AG04449 (cell line): ENCODE measurements at regions not wholly inside any gene's neighbourhood (a gene's known extent, or its start where the extent isn't known, plus 50 kb on each side); places are given as distances from the start of the nearest gene placed in this dataset.

Experiments
- CTCF ChIA-PET: fragments of 350-600 bp; formaldehyde crosslinking; extraction: SDS; loops from one replicate; lab custom pipeline; 2021; ENCODE audit warnings: antibody characterized with exemption; lab: Yijun Ruan, JAX
- POLR2A ChIA-PET: fragments of 400-600, 350-600 bp; formaldehyde crosslinking; extraction: SDS; loops from one replicate; lab custom pipeline; 2020; ENCODE audit warnings: antibody characterized with exemption, inconsistent platforms; lab: Yijun Ruan, JAX
- DNase-seq: peaks from one replicate; pipeline ENCODE4 v3.0.0-alpha.2; 2010; ENCODE audit warnings: low read depth, low spot score
- H3K4me3 ChIP-seq: 2 replicates; pipeline ENCODE4 v1.5.1; 2011; ENCODE audit warnings: low read depth, mild to moderate bottlenecking, control low read depth, low read length
- TF ChIP-seq, protein P1 (sequence below): IDR thresholded peaks from one replicate; pipeline ENCODE4 v1.5.1; 2011; ENCODE audit warnings: mild to moderate bottlenecking, moderate library complexity, low read length, control low read depth, inconsistent platforms; ENCODE audit not compliant: insufficient read depth; ENCODE audit errors: missing control alignments

DNA sequence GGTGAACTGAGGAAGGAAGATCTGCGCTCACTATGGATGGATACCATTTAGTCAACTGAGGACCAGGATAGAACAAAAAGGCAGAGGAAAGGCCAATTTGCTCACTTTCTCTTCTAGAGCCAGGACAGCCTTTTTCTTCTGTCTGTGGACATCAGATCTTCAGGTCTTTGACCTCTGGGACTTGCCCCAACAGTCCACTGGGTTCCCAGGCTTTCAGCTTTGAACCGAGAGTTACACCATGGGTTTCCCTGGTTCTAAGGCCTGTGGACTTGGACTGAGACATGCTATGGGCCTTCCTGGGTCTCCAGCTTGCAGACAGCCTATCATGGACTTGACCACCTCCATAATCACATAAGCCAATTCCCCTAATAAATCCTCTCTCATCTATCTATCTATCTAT, 232.0 kb downstream of the IPO8 start:
- TF ChIP-seq, protein P1, sequence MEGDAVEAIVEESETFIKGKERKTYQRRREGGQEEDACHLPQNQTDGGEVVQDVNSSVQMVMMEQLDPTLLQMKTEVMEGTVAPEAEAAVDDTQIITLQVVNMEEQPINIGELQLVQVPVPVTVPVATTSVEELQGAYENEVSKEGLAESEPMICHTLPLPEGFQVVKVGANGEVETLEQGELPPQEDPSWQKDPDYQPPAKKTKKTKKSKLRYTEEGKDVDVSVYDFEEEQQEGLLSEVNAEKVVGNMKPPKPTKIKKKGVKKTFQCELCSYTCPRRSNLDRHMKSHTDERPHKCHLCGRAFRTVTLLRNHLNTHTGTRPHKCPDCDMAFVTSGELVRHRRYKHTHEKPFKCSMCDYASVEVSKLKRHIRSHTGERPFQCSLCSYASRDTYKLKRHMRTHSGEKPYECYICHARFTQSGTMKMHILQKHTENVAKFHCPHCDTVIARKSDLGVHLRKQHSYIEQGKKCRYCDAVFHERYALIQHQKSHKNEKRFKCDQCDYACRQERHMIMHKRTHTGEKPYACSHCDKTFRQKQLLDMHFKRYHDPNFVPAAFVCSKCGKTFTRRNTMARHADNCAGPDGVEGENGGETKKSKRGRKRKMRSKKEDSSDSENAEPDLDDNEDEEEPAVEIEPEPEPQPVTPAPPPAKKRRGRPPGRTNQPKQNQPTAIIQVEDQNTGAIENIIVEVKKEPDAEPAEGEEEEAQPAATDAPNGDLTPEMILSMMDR, result no peak
- no peak overlapping the region for H3K4me3 ChIP-seq
- ChIA-PET POLR2A (no interaction called here), CTCF (no interaction called here)
- DNase-seq, result no peak

DNA sequence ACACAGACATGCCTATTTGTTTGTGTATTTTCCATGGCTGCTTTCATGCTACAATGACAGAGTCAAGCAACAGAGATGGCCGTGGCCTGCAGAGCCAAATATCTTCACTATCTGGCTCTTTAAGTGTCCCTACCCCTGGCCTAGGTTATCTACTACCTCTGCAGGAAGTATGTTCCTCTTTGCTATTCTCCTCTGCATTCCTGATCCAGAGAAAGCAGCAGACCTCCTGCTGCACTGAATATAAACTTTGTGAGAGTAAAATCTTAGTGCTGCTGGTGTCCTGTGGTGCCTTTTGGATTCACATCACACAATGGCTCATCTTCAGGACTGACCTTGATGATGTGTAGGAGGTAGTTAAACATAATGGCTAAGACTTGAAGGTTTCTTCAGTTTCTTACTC, 233.4 kb downstream of the IPO8 start:
- CTCF ChIA-PET, result no interaction called here
- POLR2A ChIA-PET, result no interaction called here

DNA sequence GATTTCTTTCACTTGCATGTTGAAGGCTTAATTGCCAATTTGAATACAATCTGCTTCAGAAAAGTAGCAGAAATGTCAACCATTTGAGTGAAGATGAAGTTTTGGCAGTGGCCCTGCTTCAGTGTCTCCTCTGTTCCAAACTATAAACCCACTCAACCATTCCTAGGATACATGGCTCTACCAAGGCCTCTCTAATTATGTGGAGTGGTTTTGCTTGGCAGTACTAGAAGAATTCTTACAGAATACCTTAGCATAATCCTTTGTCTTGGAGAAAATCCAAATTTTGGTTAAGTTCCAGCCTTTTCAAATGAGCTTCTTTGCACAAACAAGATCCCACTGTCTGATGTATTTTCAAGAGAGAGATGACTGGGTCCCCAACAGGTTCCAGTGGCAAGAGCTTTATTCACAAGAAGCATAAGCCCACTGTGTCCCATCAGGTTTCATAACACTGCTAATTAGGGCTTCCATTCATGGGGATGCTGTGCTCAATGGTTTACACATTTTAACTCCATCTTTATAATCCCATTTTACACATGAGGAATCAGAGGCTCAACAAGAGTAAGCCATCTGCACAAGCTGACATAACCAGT, 234.5 kb downstream of the IPO8 start:
- POLR2A ChIA-PET, result no interaction called here
- no peak for DNase-seq
- CTCF ChIA-PET, result no interaction called here

More for the DNA sequence above, 233.4 kb downstream of the IPO8 start:
- no peak overlapping the region for H3K4me3 ChIP-seq
- TF ChIP-seq, protein P1, result no peak
- DNase-seq, result no peak

DNA sequence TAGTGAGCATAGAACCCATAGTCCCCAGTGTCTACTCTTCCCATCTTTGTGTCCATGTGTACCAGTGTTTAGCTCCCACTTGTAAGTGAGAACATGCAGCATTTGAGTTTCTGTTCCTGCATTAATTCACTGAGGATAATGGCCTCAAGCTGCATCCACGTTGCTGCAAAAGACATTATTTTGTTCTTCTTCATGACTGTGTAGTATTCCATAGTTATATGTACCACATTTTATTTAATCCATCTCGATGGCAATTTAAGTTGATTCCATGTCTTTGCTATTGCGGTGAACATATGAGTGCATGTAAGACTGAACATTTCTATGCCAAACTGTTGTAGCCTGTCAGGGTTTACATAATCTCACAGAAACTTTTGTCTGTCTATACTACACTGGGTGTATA, 237.2 kb downstream of the IPO8 start:
- H3K4me3 ChIP-seq, result no peak overlapping the region
- POLR2A ChIA-PET, result no interaction called here
- CTCF ChIA-PET, result interaction anchor here (0.8 to 1.4 kb wide), 7 partner anchors 8 to 940 kb away, joined by 3 to 10 read pairs (median 3); no protein-coding TSS in a partner anchor
- DNase-seq, result no peak
- TF ChIP-seq, protein P1, result no peak

More for the DNA sequence above, 234.5 kb downstream of the IPO8 start:
- TF ChIP-seq, protein P1, result no peak
- H3K4me3 ChIP-seq, result no peak overlapping the region

DNA sequence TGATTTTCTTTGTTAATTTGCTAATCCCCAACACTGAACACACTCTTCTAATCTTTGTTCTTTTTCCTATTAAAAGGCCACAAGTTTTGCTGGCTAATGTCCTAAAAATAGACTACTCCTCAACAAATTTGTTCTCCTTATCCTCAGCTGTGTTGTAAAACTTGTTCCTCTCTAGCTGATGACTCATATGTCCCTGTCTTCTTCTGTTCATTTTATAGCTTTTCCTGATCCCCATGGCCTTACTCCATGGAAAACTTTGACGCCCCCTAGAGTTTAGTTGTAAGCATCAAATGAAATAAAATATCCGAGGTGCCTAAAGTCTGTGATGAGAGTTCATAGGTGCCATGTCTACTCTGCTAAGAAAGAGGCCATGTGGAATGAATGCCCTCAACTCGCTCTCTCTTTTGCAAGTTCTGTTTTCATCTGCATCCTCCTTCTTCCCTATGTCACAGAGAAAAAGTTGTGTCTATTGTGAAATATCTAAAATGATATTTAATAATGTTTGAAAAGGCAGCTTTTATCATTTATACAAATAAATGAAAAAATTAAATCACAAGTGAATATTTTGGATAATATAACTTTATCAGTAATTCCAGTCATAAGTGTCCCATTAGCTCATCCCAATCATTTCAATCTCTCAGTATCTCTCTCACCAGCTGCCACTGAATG, 237.9 kb downstream of the IPO8 start:
- CTCF ChIA-PET, result interaction anchor here (0.7 to 1.4 kb wide), 7 partner anchors 9 to 939 kb away, joined by 3 to 10 read pairs (median 3); no protein-coding TSS in a partner anchor
- TF ChIP-seq, protein P1, result no peak
- POLR2A ChIA-PET, result no interaction called here

DNA sequence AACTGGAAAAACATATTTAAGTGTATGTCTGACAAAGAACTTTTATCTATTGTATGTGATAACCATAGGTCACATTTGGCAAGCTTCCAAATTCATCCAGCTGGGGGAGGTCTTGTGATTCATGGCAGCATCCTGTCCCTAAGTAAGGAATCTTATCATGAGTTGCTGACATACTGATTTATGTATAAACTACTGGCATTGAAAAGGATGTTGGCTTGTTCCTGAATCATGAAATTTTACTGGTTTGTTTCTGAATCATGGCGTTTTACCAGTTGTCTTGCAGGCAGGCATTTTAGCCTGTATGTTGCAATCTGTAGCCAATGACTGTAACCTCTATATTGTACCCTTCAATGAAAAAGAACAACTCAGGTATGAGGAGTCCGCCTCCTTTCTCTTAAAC, 244.8 kb downstream of the IPO8 start:
- ChIA-PET POLR2A (no interaction called here), CTCF (no interaction called here)
- no peak overlapping the region for H3K4me3 ChIP-seq
- TF ChIP-seq, protein P1, result no peak
- DNase-seq, result no peak

More for the DNA sequence above, 237.9 kb downstream of the IPO8 start:
- peak; percentile 51 for DNase-seq
- no peak overlapping the region for H3K4me3 ChIP-seq
